Astrocyte (in vitro differentiated cells and primary cell): ENCODE measurements at regions not wholly inside any gene's neighbourhood (a gene's known extent, or its start where the extent isn't known, plus 50 kb on each side); places are given as distances from the start of the nearest gene placed in this dataset.

Experiments used
- DNase-seq: peaks from one replicate; pipeline ENCODE4 v3.0.0-alpha.2; 2010; ENCODE audit warnings: low read depth
- FAIRE-seq: peaks from 2 replicates; lab custom pipeline; 2011; peaks lifted over from hg19 to GRCh38; lab: Jason Lieb, UNC
- H2AFZ ChIP-seq: 2 replicates; pipeline ENCODE4 v1.6.0; 2012; ENCODE audit warnings: low read depth, low read length, inconsistent platforms
- H3K27ac ChIP-seq: 2 replicates; pipeline ENCODE4 v1.5.1; 2011; ENCODE audit warnings: low read depth, low read length, inconsistent platforms
- H3K27me3 ChIP-seq: 2 replicates; pipeline ENCODE4 v1.6.0; 2011; ENCODE audit warnings: low read length, inconsistent platforms; ENCODE audit not compliant: insufficient read depth
- H3K36me3 ChIP-seq: 2 replicates; pipeline ENCODE4 v1.5.1; 2011; ENCODE audit warnings: low read length, inconsistent platforms; ENCODE audit not compliant: insufficient read depth
- H3K4me1 ChIP-seq: 2 replicates; pipeline ENCODE4 v1.5.1; 2011; ENCODE audit warnings: low read length, inconsistent platforms; ENCODE audit not compliant: insufficient read depth
- H3K4me2 ChIP-seq: 2 replicates; pipeline ENCODE4 v1.6.0; 2012; ENCODE audit warnings: low read length, inconsistent platforms
- H3K4me3 ChIP-seq: 2 replicates; pipeline ENCODE4 v1.5.1; 2011; ENCODE audit warnings: low read depth, mild to moderate bottlenecking, low read length, inconsistent platforms; ENCODE audit not compliant: insufficient read depth
- H3K79me2 ChIP-seq: 2 replicates; pipeline ENCODE4 v1.6.0; 2012; ENCODE audit warnings: mild to moderate bottlenecking, low read length, inconsistent platforms; ENCODE audit not compliant: insufficient read depth
- H3K9ac ChIP-seq: 2 replicates; pipeline ENCODE4 v1.6.0; 2012; ENCODE audit warnings: mild to moderate bottlenecking, low read length, inconsistent platforms
- H3K9me3 ChIP-seq: 2 replicates; pipeline ENCODE4 v1.5.1; 2012; ENCODE audit warnings: low read depth, mild to moderate bottlenecking, low read length, inconsistent platforms; ENCODE audit not compliant: insufficient read depth
- H4K20me1 ChIP-seq: 2 replicates; pipeline ENCODE4 v1.6.0; 2012; ENCODE audit warnings: low read length, inconsistent platforms; ENCODE audit not compliant: insufficient read depth
- H3K27ac Mint-ChIP-seq: one replicate; pipeline ENCODE4 v1.8.0; 2021; ENCODE audit warnings: mild to moderate bottlenecking, mixed read lengths; ENCODE audit not compliant: unreplicated experiment
- H3K27me3 Mint-ChIP-seq: one replicate; pipeline ENCODE4 v1.8.0; 2021; ENCODE audit warnings: low read depth, mixed read lengths; ENCODE audit not compliant: unreplicated experiment
- H3K36me3 Mint-ChIP-seq: one replicate; pipeline ENCODE4 v1.8.0; 2021; ENCODE audit warnings: low read depth, mixed read lengths; ENCODE audit not compliant: unreplicated experiment
- H3K4me1 Mint-ChIP-seq: one replicate; pipeline ENCODE4 v1.8.0; 2021; ENCODE audit warnings: low read depth, mixed read lengths; ENCODE audit not compliant: unreplicated experiment
- H3K4me3 Mint-ChIP-seq: one replicate; pipeline ENCODE4 v1.8.0; 2021; ENCODE audit warnings: mild to moderate bottlenecking, moderate library complexity, mixed read lengths; ENCODE audit not compliant: unreplicated experiment
- H3K9me3 Mint-ChIP-seq: one replicate; pipeline ENCODE4 v1.8.0; 2021; ENCODE audit warnings: mild to moderate bottlenecking, mixed read lengths; ENCODE audit not compliant: unreplicated experiment
- EZH2 ChIP-seq: IDR thresholded peaks from 2 replicates; pipeline ENCODE4 v1.6.1; 2012; ENCODE audit warnings: mild to moderate bottlenecking, low read length, inconsistent platforms; ENCODE audit not compliant: insufficient read depth
- TF ChIP-seq, protein P1 (sequence below): IDR thresholded peaks from 2 replicates; pipeline ENCODE4 v1.5.1; 2011; ENCODE audit warnings: low read depth, mild to moderate bottlenecking, inconsistent platforms, low read length, moderate library complexity; ENCODE audit not compliant: insufficient read depth

DNA sequence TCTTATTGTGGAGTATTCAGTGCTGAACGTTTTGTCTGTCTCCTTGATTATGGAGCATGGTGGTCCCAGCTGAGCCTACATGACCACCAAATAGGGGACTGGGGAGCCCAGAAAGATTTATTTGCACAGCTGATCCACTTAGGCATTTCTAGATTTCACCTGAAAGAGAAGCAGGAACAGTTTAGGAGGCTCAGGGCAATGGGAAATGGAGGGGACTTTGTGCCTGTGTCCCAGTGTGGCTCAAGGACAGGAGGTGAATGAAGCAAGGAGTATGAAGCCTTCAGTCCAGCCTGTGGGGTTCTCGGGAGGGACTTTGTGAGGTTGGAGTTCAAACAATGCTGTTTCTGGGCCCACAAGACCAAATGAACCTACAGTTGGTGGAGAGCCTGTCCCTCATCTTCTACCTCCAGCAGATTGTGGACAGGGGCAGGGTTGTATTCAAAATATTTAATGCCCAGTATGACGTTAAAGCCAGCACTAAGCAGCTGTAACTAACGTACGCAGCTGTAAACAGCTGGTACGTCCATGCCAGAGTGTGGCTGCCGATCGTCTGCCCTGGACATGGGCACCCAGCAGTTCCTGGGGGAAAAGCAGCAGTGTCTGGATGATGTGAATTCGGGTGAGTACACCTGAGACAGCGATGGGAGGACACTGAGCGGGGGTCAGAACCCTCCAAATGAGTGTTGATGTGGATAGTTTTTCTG is 164.9 kb upstream of the RAB4A start:
- no peaks in the 10 kb centered on the region for H3K36me3 ChIP-seq
- Mint-ChIP-seq H3K4me1 (no peaks in the 10 kb centered on the region), H3K36me3 (no peaks in the 10 kb centered on the region), H3K27ac (no peak overlapping the region), H3K4me3 (no peak overlapping the region), H3K9me3 (peaks cover 4% of the 10 kb centered on the region), H3K27me3 (peaks cover 45% of the 10 kb centered on the region)
- H4K20me1 ChIP-seq = no peaks in the 10 kb centered on the region
- no peak overlapping the region for H3K9ac ChIP-seq
- TF ChIP-seq, protein P1, sequence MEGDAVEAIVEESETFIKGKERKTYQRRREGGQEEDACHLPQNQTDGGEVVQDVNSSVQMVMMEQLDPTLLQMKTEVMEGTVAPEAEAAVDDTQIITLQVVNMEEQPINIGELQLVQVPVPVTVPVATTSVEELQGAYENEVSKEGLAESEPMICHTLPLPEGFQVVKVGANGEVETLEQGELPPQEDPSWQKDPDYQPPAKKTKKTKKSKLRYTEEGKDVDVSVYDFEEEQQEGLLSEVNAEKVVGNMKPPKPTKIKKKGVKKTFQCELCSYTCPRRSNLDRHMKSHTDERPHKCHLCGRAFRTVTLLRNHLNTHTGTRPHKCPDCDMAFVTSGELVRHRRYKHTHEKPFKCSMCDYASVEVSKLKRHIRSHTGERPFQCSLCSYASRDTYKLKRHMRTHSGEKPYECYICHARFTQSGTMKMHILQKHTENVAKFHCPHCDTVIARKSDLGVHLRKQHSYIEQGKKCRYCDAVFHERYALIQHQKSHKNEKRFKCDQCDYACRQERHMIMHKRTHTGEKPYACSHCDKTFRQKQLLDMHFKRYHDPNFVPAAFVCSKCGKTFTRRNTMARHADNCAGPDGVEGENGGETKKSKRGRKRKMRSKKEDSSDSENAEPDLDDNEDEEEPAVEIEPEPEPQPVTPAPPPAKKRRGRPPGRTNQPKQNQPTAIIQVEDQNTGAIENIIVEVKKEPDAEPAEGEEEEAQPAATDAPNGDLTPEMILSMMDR = no peak
- TF ChIP-seq EZH2 = no peak
- H3K4me2 ChIP-seq = no peak overlapping the region
- no peaks in the 10 kb centered on the region for H3K4me1 ChIP-seq
- H3K4me3 ChIP-seq = no peak overlapping the region
- H3K27me3 ChIP-seq = peaks cover 16% of the 10 kb centered on the region
- H3K79me2 ChIP-seq = no peaks in the 10 kb centered on the region
- DNase-seq (no peak), FAIRE-seq (no peak)
- no peaks in the 10 kb centered on the region for H3K9me3 ChIP-seq
- no peak overlapping the region for H2AFZ ChIP-seq
- no peak overlapping the region for H3K27ac ChIP-seq

DNA sequence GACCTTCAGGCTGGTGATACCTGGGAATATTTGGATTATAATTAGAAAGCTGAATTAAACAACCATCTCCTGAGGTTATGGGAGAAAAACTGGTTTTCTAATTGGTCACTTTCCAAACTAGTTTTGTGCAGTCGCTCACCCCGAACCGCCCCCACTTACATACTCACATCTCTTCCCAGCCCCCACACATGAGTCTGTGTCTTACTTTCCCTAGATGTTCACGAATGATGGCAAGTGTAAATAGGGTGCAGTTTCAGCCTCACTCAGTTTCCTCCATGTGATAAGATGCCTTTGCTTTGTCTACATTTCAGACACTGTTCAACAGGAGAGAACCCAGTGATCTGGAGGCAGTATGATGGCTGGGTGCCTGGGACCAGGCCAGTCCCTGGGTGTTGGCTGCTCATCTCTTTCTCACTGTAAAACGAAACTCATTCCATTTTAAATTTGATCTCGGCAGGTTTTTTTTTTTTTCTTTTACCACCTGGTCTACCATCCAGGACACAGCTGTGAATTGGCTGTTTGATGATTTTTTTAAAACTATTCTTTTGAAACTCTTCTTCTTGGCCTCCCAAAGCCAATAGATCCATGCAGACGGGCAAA is 164.3 kb upstream of the RAB4A start:
- no peaks in the 10 kb centered on the region for H4K20me1 ChIP-seq
- no peak overlapping the region for H2AFZ ChIP-seq
- Mint-ChIP-seq H3K36me3 (no peaks in the 10 kb centered on the region), H3K4me1 (no peaks in the 10 kb centered on the region), H3K9me3 (peaks cover 4% of the 10 kb centered on the region), H3K27ac (no peak overlapping the region), H3K27me3 (peaks cover 46% of the 10 kb centered on the region), H3K4me3 (no peak overlapping the region)
- H3K4me1 ChIP-seq = no peaks in the 10 kb centered on the region
- peaks cover 16% of the 10 kb centered on the region for H3K27me3 ChIP-seq
- FAIRE-seq (no peak), DNase-seq (no peak)
- no peak overlapping the region for H3K4me3 ChIP-seq
- H3K9me3 ChIP-seq = no peaks in the 10 kb centered on the region
- TF ChIP-seq, protein P1 = no peak
- TF ChIP-seq EZH2 = no peak
- H3K9ac ChIP-seq = no peak overlapping the region
- H3K36me3 ChIP-seq = no peaks in the 10 kb centered on the region
- H3K4me2 ChIP-seq = no peak overlapping the region
- H3K27ac ChIP-seq = no peak overlapping the region
- no peaks in the 10 kb centered on the region for H3K79me2 ChIP-seq

DNA sequence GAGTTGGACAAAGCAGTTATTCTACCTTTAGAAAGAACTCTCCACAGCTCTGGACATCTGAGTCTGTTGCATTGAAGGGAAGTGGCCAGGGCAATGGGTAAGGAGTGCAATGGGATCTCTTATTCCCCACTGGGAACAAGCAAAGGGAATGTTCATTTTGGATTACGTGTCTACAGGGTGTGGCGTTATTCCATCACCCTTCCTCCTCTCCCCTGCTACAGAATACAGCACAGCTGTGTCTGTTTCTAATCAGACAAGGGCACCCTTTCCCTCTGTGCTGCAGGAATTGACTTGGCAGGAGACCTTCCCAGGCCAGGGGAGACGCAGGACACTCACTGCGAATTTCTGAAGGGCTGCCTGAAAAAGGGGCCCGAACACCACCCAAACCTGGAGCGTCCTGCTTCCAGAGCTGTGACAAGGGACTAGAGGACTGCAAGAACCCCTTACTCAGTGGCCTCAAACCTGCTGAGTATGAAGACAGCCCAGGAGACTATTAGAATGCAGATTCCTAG is 163.6 kb upstream of the RAB4A start:
- Histone ChIP-seq H3K4me1 (no peaks in the 10 kb centered on the region), H2AFZ (no peak overlapping the region), H4K20me1 (no peaks in the 10 kb centered on the region), H3K4me2 (no peak overlapping the region), H3K9me3 (no peaks in the 10 kb centered on the region), H3K4me3 (no peak overlapping the region), H3K79me2 (no peaks in the 10 kb centered on the region), H3K36me3 (no peaks in the 10 kb centered on the region), H3K9ac (no peak overlapping the region), H3K27ac (no peak overlapping the region), H3K27me3 (peaks cover 16% of the 10 kb centered on the region)
- Mint-ChIP-seq H3K4me1 (no peaks in the 10 kb centered on the region), H3K27me3 (peaks cover 48% of the 10 kb centered on the region), H3K27ac (no peak overlapping the region), H3K9me3 (peaks cover 4% of the 10 kb centered on the region), H3K4me3 (no peak overlapping the region), H3K36me3 (no peaks in the 10 kb centered on the region)
- no peak for TF ChIP-seq EZH2
- TF ChIP-seq, protein P1 = no peak
- DNase-seq (no peak), FAIRE-seq (no peak)
